RWPE2 (cell line): ENCODE measurements at regions not wholly inside any gene's neighbourhood (a gene's known extent, or its start where the extent isn't known, plus 50 kb on each side); places are given as distances from the start of the nearest gene placed in this dataset.
A peak's percentile ranks its signal among the peaks of the same experiment; 100 is the strongest.

Experiments used
- ATAC-seq: fragments of 200-7000 bp; cut with Tn5 transposase; 3 replicates; pipeline ENCODE4 v1.9.1; 2021; ENCODE audit warnings: low read depth
- DNase-seq: peaks from one replicate; pipeline ENCODE4 v3.0.0-alpha.2; 2020; ENCODE audit warnings: low spot score
- H3K27ac ChIP-seq: fragments of 450-650 bp; 2 replicates; pipeline ENCODE4 v1.5.1; 2017; ENCODE audit warnings: mild to moderate bottlenecking; ENCODE audit not compliant: poor library complexity, severe bottlenecking
- H3K27me3 ChIP-seq: fragments of 250-450 bp; sonication (Bioruptor Pico); 2 replicates; pipeline ENCODE4 v1.5.1; 2021; ENCODE audit warnings: mild to moderate bottlenecking, moderate library complexity; ENCODE audit not compliant: insufficient read depth, poor library complexity, severe bottlenecking
- H3K36me3 ChIP-seq: fragments of 250-450 bp; sonication (Bioruptor Pico); 2 replicates; pipeline ENCODE4 v1.5.1; 2020; ENCODE audit warnings: low read depth, mild to moderate bottlenecking, moderate library complexity
- H3K4me1 ChIP-seq: fragments of 250-450 bp; sonication (Bioruptor Pico); 2 replicates; pipeline ENCODE4 v1.5.1; 2021; ENCODE audit warnings: mild to moderate bottlenecking, moderate library complexity; ENCODE audit not compliant: insufficient read depth, poor library complexity, severe bottlenecking
- H3K4me3 ChIP-seq: fragments of 250-450 bp; sonication (Bioruptor Pico); 2 replicates; pipeline ENCODE4 v1.5.1; 2021; ENCODE audit warnings: mild to moderate bottlenecking, moderate library complexity; ENCODE audit not compliant: severe bottlenecking
- H3K9me3 ChIP-seq: fragments of 250-450 bp; sonication (Bioruptor Pico); 2 replicates; pipeline ENCODE4 v1.5.1; 2021; ENCODE audit warnings: mild to moderate bottlenecking, moderate library complexity; ENCODE audit not compliant: severe bottlenecking
- TF ChIP-seq, protein P1 (sequence below): fragments of 450-650 bp; IDR thresholded peaks from one replicate; pipeline ENCODE4 v1.5.1; 2017; ENCODE audit warnings: mild to moderate bottlenecking, moderate library complexity; ENCODE audit not compliant: poor library complexity, severe bottlenecking

DNA sequence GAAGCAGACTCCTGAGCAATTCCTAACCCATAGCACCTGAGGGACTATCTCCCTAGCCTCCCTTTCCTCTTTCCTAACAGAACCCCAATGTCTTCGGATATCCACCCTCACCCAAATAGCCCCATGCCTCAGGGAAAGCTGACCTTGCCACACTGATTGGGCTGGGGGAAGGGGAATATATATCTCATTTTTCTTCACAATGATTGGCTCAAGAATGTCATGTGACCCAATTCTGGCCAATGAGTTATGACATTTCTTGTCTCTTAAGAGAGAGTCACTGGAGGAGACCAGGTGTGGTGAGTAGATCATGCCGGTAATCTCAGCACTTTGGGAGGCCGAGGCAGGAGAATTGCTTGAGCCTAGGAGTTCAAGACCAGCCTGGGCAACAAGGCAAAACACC lies 71.9 kb upstream of the NLK start:
- ATAC-seq: no peak

DNA sequence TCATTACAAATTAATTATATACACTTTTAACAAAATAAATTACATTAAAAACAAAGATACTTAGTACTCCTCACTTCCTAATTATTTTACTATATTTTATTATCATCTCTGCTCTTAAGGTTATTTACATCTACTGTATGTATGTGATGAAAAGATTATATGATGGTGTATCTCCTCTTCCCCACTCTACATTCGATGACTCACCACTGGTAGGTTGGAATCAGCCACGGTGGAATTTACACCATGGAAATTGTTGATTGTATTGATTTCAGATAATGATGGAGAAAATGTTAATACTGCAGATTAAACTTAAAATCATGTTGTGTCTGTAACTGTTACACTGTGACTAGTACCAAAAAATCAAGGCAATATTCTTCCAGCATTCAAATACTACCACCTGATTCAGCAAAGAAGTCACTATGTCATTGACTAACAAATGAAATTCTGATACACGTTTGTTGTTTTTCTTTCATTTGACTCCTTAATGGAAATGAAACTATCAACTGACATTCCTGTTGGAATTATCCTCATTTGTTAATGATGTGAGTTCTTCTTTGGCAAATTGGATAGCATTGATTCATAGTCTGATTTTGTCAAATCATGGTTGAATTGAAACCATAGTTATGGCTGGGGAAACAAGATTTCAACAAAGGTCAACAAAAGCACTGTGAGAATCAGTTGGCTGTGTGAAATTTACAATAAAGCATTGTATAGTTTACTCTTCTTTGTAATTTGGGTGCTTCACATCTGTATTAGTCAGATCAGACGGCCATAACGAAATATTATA lies 69.0 kb upstream of the NLK start:
- Histone ChIP-seq H3K4me3 (no peak overlapping the region), H3K4me1 (peaks cover 9% of the 10 kb centered on the region), H3K27me3 (no peaks in the 10 kb centered on the region), H3K27ac (no peak overlapping the region), H3K36me3 (no peaks in the 10 kb centered on the region), H3K9me3 (no peaks in the 10 kb centered on the region)
- TF ChIP-seq, protein P1, sequence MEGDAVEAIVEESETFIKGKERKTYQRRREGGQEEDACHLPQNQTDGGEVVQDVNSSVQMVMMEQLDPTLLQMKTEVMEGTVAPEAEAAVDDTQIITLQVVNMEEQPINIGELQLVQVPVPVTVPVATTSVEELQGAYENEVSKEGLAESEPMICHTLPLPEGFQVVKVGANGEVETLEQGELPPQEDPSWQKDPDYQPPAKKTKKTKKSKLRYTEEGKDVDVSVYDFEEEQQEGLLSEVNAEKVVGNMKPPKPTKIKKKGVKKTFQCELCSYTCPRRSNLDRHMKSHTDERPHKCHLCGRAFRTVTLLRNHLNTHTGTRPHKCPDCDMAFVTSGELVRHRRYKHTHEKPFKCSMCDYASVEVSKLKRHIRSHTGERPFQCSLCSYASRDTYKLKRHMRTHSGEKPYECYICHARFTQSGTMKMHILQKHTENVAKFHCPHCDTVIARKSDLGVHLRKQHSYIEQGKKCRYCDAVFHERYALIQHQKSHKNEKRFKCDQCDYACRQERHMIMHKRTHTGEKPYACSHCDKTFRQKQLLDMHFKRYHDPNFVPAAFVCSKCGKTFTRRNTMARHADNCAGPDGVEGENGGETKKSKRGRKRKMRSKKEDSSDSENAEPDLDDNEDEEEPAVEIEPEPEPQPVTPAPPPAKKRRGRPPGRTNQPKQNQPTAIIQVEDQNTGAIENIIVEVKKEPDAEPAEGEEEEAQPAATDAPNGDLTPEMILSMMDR: no peak
- DNase-seq: no peak
- no peak for ATAC-seq

More for the DNA sequence above, 71.9 kb upstream of the NLK start:
- TF ChIP-seq, protein P1: no peak
- Histone ChIP-seq H3K27ac (no peak overlapping the region), H3K9me3 (no peaks in the 10 kb centered on the region), H3K27me3 (no peaks in the 10 kb centered on the region), H3K4me1 (peaks cover 8% of the 10 kb centered on the region), H3K4me3 (no peak overlapping the region), H3K36me3 (no peaks in the 10 kb centered on the region)
- DNase-seq: no peak

DNA sequence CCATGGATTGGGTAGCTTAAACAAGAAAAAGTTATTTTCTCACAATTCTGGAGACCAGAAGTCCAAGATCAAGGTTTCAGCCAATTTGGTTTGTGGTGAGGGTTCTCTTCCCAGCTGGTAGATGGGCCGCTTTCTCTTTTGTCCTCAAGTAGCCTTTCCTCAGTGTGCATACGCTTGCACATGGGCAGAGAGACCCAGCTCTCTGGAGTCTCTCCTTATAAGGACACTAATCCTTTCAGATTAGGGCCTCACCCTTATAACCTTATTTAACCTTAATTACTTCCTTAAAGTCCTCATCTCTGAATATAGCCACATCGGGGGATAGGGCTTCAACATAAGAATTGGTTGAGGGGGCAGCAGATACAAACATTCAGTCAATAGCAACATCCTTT lies 68.4 kb upstream of the NLK start:
- Histone ChIP-seq H3K27me3 (no peaks in the 10 kb centered on the region), H3K36me3 (no peaks in the 10 kb centered on the region), H3K4me3 (no peak overlapping the region), H3K9me3 (no peaks in the 10 kb centered on the region), H3K27ac (peak overlapping the region; percentile 50), H3K4me1 (peaks cover 13% of the 10 kb centered on the region)
- TF ChIP-seq, protein P1: no peak
- ATAC-seq (no peak), DNase-seq (no peak)

DNA sequence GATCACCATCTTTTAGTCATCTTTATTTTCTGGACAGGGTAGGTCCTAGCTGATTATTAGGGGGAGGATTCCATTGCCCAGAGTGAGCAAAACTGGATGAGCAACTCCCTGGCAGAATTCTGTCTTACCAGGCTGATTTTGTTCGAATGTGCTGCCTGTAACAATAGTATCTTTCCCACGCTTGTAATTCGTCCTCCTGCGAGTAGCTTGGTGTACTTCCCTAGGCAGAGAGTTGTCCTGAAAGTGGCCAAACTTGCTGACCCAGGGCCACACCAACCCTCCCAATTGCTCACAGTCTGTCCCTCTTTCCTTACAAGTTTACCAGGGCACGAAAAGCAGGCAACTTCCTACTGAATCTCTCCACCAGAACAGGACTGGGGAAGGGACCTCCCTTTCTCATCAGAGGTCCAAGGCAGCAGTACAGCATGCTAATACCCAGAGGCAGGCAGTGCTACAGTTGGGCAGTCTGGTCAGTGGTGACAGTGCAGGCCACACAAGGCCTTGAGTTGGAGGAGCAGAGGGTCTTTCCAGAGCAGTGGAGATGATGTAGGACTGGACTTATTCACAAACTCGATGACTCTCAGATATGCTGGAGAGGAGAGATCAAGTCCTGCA lies 67.8 kb upstream of the NLK start:
- TF ChIP-seq, protein P1: no peak
- peaks cover 19% of the 10 kb centered on the region for H3K4me1 ChIP-seq

More for the DNA sequence above, 67.8 kb upstream of the NLK start:
- no peak overlapping the region for H3K4me3 ChIP-seq
- H3K9me3 ChIP-seq: no peaks in the 10 kb centered on the region
- no peaks in the 10 kb centered on the region for H3K36me3 ChIP-seq
- no peak for DNase-seq
- no peaks in the 10 kb centered on the region for H3K27me3 ChIP-seq
- ATAC-seq: peak; percentile 22; the same call in 1 of the 3 replicates
- H3K27ac ChIP-seq: peak overlapping the region; percentile 50
